Ammon's horn (tissue), 1 donor: ENCODE measurements at regions not wholly inside any gene's neighbourhood (a gene's known extent, or its start where the extent isn't known, plus 50 kb on each side); places are given as distances from the start of the nearest gene placed in this dataset.
"Not testable (repeated sequence)": the region's sequence is repeated elsewhere in the genome, so short reads cannot be mapped to it uniquely, and the experiment has no call there.

Source experiments
- DNase-seq: peaks from one replicate; pipeline ENCODE4 v3.0.0-alpha.2; 2016; ENCODE audit warnings: low spot score

DNA sequence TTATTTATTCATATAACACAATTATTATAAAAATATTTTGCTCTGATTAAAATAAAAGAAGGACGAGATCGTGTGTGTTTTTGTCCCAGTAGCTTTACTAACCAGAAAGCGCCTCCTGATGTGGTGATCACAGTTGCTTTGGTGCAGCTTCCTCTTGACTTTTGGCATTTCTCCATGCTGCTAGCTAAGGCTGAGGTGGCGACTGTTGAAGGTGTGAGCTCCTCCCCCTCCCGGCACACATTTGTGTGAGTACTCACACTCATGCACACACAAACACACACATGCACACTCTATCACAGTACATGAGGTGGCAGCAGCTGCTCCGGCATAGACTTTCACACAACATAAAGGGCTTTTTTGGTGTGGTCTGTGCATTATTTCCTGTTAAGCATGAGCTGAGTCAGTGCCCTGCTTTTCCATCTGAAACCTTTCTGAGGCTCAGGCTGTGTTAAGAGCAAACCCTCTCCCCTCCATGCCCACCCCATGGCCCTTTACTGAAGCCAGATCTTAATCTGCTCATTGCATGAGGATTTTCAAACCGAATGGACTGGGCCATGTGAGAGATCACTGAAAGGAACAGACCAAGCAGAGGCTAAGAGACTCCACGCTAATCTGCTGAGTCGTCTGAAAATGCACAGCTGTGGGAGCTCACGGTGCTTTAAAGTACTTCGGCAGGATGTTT is 53.3 kb downstream of the FOXD4L1 start:
- peak; percentile 4 for DNase-seq

DNA sequence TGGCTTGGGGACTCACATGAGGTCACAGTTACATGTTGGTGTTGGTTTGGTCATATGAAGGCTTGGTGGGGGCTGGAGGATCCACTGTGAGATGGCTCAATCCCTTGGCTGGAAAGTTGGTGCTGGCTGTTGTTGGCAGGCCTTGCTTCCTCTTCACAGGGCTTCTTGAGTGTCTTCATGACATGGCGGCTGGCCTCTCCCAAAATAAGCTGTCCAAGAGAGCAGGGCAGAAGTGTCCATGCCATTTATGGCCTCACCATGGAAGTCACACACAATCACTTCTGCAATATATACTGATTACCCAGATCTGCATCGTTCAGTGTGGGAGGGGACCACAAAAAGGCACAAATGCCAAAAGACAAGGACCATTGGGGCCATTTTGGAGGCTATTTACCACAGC is 61.4 kb downstream of the FOXD4L1 start:
- not testable (repeated sequence) for DNase-seq

DNA sequence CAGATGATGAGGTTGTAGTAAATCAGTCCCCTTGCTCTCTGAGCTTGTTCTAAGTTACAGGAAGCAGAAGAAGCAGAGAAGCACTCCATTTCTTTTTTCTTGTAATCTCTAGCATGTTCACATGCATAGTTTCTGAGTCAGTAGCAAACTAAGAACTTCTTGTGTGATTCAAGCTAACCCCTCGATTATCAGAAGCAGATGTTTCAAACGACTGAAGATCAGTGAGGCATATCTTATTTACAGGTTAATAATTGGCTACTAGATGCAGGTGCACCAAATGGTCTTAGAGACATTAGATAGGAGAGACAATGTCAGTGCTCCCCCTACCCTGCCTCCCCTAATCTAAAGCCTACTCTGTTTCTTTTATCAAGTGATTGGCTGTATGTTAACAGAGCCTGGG is 64.2 kb downstream of the FOXD4L1 start:
- DNase-seq, result not testable (repeated sequence)

DNA sequence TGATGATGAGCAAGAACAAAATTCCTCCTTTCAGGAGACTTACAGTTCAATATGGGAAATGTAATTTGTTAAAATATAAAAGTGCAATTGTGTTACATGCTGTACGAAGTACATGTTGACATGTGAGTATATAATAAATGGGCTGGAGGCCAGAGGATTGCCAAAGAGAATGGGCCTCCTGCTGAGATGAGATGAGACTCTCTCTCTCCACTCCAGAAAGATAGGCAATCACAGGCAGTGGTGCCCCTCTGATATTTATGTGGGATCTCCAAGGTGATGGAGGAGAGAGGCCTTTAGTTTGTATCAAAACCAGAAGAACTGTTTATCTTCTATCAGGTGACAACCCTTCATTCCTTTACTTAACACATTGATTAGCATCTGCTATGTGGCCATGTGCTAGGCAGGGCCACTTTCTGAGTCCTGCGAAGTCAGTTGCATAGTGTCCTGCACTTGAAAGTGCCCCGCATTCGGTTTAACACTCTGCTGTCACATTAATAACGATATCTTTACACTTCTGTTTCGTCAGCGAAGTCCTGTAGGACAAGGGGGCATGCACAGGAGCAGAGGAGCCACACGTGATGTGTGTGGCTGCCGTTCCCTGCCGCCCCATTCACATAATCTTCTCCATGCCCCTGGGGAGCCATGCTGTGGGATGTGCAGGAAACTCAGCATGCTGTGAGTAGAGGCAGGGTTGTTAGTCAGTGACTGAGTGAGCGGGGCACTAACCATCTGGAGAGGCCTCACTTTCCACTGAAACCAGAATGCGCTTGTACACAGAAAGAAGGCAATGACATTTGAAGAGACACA is 60.2 kb upstream of the RABL2A start:
- not testable (repeated sequence) for DNase-seq

DNA sequence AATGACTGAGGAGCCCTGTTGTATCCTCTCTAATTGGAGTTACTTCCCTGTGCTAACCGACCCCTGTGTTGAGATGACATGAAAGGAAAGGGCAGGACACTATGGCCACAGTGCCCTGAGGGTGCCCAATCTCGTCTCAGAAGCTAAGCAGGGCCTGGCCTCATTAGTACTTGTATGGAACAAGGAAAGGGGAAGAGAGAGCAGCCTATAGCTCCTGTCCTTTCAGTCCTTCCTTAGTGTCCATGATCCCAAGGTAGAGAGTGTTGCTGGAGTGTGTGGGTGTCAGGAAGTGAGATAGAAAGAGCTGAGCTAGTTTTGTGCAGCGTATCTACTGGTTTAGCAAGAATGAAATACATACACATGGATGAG is 59.6 kb upstream of the RABL2A start:
- DNase-seq, result not testable (repeated sequence)

DNA sequence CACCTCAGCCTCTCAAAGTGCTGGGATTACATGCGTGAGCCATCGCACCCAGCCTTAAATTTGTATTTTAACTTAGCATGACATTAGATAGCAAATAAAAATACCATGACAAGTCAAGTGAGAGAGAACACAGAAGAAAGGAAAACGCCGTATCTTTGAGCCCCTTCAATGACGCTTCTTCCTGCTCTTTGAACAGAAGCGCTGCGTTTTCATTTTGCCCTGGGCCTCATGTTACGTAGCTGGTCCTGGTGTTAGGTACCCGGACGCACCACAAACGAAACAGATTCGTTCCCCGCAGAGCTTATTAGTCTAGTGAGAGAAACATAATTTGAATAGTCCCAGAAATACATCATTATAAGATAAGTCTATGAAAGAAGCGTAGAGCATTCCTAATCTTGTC is 58.8 kb upstream of the RABL2A start:
- DNase-seq, result not testable (repeated sequence)

DNA sequence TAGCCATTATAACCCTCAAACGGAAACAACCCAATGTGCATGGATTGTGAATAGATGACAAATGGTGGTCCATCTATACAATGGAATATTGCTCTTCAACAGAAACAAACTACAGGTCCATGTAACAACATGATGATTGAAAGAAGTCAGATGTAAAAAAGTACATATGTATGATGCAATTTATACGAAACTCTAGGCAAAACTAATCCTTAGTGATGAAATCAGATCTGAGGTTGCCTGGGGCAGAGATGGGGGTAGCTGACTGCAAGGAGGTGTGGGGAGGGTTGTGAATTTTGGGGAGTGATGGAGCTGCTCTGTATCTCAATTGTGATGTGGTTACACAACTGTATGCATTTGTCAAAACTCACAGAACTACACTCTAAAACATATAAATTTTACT is 57.0 kb upstream of the RABL2A start:
- not testable (repeated sequence) for DNase-seq

DNA sequence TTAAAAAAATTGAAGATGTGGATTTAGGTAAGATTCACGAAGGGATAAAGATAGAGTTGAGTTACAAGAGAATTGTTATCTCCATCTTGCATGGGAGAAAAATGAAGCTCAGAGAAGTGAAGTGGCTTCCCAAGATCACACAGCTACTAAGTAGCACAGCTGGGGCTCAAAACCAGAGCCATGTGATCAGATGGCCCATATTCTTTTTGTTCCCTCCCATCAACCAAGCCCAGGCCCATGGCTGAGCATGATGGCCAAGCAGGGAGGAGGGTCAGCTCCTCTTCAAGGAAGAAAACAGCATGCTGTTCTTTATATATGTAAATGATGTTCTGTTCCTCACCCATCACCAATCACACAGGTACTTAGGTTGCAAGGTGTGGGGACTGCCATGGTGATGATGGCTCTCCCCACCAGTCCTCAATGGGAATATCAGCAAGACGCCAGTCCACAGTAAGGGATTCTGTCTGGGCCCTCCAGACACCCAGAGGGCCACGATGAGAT is 56.5 kb upstream of the RABL2A start:
- not testable (repeated sequence) for DNase-seq

DNA sequence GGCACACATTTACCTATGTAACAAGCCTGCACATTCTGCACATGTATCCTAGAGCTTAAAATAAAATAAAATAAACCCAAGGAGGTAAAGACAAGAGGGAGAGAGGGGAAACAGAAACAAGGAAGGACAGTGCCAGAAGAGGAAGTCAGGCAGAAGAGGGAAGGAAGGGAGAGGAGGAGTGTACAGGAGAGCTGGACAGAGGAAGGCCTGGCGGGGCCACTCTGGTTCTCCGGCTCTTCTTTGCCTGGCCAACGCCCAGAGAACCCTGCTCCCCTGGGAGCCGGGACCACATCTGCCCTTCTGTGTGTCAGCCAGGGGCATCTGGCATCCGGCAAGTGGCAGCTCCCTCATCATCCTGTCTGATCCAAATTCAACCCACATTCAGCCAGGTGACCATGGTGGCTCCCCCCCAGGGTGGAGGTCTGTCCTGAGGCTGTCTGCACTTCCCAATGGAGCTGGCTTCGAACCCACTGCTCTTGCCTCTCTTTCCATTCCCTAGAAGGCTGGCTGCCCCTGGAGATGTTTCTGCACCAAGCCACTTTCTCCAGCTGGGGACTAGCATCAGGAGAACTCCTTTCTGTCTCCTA is 55.5 kb upstream of the RABL2A start:
- DNase-seq, result not testable (repeated sequence)

DNA sequence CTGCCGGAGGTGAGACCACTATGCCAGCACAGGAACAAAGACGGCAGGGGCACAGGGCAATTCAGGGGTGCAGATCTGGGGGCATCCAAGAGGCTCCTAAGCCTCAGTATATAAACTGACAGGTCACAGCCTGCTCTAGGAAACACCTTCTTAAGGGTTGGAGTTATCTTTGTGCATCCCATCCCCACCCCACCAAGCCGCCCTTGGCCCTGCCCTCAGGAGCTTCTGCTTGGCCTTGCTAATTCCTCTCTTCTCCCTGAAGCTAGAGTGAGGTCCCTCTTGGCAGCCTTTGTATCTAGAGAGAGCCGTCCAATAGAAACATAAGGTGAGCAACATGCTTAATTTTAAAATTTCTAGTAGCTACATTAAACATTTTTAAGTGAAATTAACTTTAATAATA is 51.3 kb upstream of the RABL2A start:
- not testable (repeated sequence) for DNase-seq

DNA sequence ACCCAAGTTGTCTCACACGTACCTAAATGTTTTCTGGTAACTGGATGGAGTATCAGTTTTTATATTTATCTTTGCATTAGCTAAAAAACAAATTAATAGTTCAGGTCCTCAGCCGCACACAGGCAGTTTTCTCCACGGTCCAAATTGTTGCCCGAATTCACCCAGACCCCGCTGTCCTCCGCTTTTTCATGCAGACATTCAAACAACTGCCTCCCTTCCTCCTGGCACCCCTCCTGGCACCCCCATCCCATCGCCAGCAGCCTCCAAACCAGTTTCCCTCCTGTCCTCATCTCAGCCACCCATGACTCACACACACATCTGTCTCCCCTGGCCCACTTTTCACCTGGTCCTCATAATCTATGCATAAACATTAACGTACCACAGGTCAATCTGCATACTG is 50.7 kb upstream of the RABL2A start:
- DNase-seq, result not testable (repeated sequence)
